ENCODE measurements at regions not wholly inside any gene's neighbourhood (a gene's known extent, or its start where the extent isn't known, plus 50 kb on each side); places are given as distances from the start of the nearest gene placed in this dataset.
"Not testable (repeated sequence)": the region's sequence is repeated elsewhere in the genome, so short reads cannot be mapped to it uniquely, and the experiment has no call there.

- DNase-seq (ENCODE audit: low read depth in 2 of 2), result no peak
Measured at GRCh38 chr3:194042927-194043326, 93.0 kb upstream of the HES1 start.

GRCh38 chr3:194043516-194043915 is 92.4 kb upstream of the HES1 start:
- no peak for DNase-seq (ENCODE audit: low read depth in 2 of 2)

GRCh38 chr3:194045289-194045688 is 90.7 kb upstream of the HES1 start:
- no peak for DNase-seq (ENCODE audit: low read depth in 2 of 2)

- DNase-seq (ENCODE audit: low read depth in 2 of 2), result no peak
Measured at GRCh38 chr3:194045919-194046318, 90.0 kb upstream of the HES1 start.

GRCh38 chr3:194046531-194046930 is 89.4 kb upstream of the HES1 start:
- DNase-seq (ENCODE audit: low read depth in 2 of 2), result no peak

- DNase-seq (ENCODE audit: low read depth in 2 of 2), result no peak
Measured at GRCh38 chr3:194046995-194047645, 88.8 kb upstream of the HES1 start.

- no peak for DNase-seq (ENCODE audit: low read depth in 2 of 2)
Measured at GRCh38 chr3:194049394-194049793, 86.6 kb upstream of the HES1 start.

GRCh38 chr3:194050782-194051320 is 85.1 kb upstream of the HES1 start:
- DNase-seq (ENCODE audit: low read depth in 2 of 2), result no peak

- no peak for DNase-seq (ENCODE audit: low read depth in 2 of 2)
Measured at GRCh38 chr3:194051366-194052149, 84.4 kb upstream of the HES1 start.

- no peak for DNase-seq (ENCODE audit: low read depth in 2 of 2)
Measured at GRCh38 chr3:194053136-194053535, 82.8 kb upstream of the HES1 start.

GRCh38 chr3:194054016-194054415 is 81.9 kb upstream of the HES1 start:
- DNase-seq (ENCODE audit: low read depth in 2 of 2), result no peak

GRCh38 chr3:194054540-194054939 is 81.4 kb upstream of the HES1 start:
- DNase-seq (ENCODE audit: low read depth in 2 of 2), result no peak

GRCh38 chr3:194054961-194055360 is 81.0 kb upstream of the HES1 start:
- no peak for DNase-seq (ENCODE audit: low read depth in 2 of 2)

GRCh38 chr3:194056323-194056722 is 79.6 kb upstream of the HES1 start:
- not testable (repeated sequence) for DNase-seq (ENCODE audit: low read depth in 2 of 2)

- no peak for DNase-seq (ENCODE audit: low read depth in 2 of 2)
Measured at GRCh38 chr3:194056731-194057415, 79.1 kb upstream of the HES1 start.

GRCh38 chr3:194057570-194058188 is 78.3 kb upstream of the HES1 start:
- DNase-seq (ENCODE audit: low read depth in 2 of 2), result no peak

GRCh38 chr3:194058189-194058571 is 77.8 kb upstream of the HES1 start:
- peak in 1 of 2 donors; percentile 17 for DNase-seq (ENCODE audit: low read depth in 2 of 2)

- no peak for DNase-seq (ENCODE audit: low read depth in 2 of 2)
Measured at GRCh38 chr3:194058753-194059152, 77.2 kb upstream of the HES1 start.

- no peak for DNase-seq (ENCODE audit: low read depth in 2 of 2)
Measured at GRCh38 chr3:194061421-194062030, 74.4 kb upstream of the HES1 start.

GRCh38 chr3:194062830-194063229 is 73.1 kb upstream of the HES1 start:
- DNase-seq (ENCODE audit: low read depth in 2 of 2), result no peak
